ENCODE measurements at regions not wholly inside any gene's neighbourhood (a gene's known extent, or its start where the extent isn't known, plus 50 kb on each side); places are given as distances from the start of the nearest gene placed in this dataset.

- TF ChIP-seq, protein P1, sequence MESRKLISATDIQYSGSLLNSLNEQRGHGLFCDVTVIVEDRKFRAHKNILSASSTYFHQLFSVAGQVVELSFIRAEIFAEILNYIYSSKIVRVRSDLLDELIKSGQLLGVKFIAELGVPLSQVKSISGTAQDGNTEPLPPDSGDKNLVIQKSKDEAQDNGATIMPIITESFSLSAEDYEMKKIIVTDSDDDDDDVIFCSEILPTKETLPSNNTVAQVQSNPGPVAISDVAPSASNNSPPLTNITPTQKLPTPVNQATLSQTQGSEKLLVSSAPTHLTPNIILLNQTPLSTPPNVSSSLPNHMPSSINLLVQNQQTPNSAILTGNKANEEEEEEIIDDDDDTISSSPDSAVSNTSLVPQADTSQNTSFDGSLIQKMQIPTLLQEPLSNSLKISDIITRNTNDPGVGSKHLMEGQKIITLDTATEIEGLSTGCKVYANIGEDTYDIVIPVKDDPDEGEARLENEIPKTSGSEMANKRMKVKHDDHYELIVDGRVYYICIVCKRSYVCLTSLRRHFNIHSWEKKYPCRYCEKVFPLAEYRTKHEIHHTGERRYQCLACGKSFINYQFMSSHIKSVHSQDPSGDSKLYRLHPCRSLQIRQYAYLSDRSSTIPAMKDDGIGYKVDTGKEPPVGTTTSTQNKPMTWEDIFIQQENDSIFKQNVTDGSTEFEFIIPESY (IDR thresholded peaks at IDR 0.05; ENCODE audit: borderline replicate concordance, low read depth) = no peak
- TF ChIP-seq USF2 (IDR thresholded peaks at IDR 0.05; ENCODE audit: borderline replicate concordance, low read depth, low read length) = no peak
- no peak for TF ChIP-seq GABPA (IDR thresholded peaks at IDR 0.05; ENCODE audit: low read depth)
These were observed 670.1 kb upstream of the LCORL start (continued) for GRCh38 chr4:18691431-18692200.

GRCh38 chr4:18690291-18690955 lies 668.9 kb upstream of the LCORL start:
- Histone ChIP-seq H4K20me1 (ENCODE audit: insufficient read depth) (no peaks in the 10 kb centered on the region), H3F3A (replicated peaks; ENCODE audit: insufficient read depth) (no peaks in the 10 kb centered on the region), H3K4me1 (ENCODE audit: control insufficient read depth in 1 of 2, insufficient read depth in 2 of 2, low read depth in 1 of 2, low read length in 1 of 2) (no peaks in the 10 kb centered on the region; a peak in 2 of 4 replicates), H2AFZ (ENCODE audit: low read depth) (no peak overlapping the region), H3K9ac (no peak overlapping the region), H3K4me2 (no peak overlapping the region), H3K4me3 (ENCODE audit: low read depth in 2 of 2, low read length in 1 of 2) (no peak overlapping the region), H3K36me3 (replicated peaks in 1 of 2; ENCODE audit: control insufficient read depth in 1 of 2, insufficient read depth in 2 of 2, low read length in 1 of 2) (no peaks in the 10 kb centered on the region), H3K27ac (ENCODE audit: low read depth in 2 of 2, low read length in 1 of 2) (no peak overlapping the region), H3K79me2 (ENCODE audit: insufficient read depth) (no peaks in the 10 kb centered on the region), H3K9me2 (no peaks in the 10 kb centered on the region), H3K27me3 (ENCODE audit: insufficient read depth) (no peaks in the 10 kb centered on the region), H3K9me3 (no peaks in the 10 kb centered on the region)
- ChIA-PET POLR2A (no interaction called here), CTCF (interaction anchor here (2.7 kb wide), 1 partner anchor 15 kb away, joined by 10 read pairs; no protein-coding TSS in a partner anchor)
- WGBS (ENCODE audit: low lambda C conversion rate) = 52% methylated on average over 2 of the region's 2 CpGs
- no peak for DNase-seq
- TF ChIP-seq GABPA (IDR thresholded peaks at IDR 0.05; ENCODE audit: low read depth) (no peak), TEAD4 (IDR thresholded peaks at IDR 0.05; ENCODE audit: borderline replicate concordance, insufficient read depth) (no peak), RCOR1 (IDR thresholded peaks at IDR 0.05; ENCODE audit: low read length) (no peak), MXI1 (IDR thresholded peaks at IDR 0.05; ENCODE audit: low read depth, low read length) (no peak), PBX3 (IDR thresholded peaks at IDR 0.05) (no peak), NFIC (IDR thresholded peaks at IDR 0.05; ENCODE audit: borderline replicate concordance) (no peak), GATA2 (CRISPR knock-in tag; IDR thresholded peaks at IDR 0.05) (no peak), RFX5 (IDR thresholded peaks at IDR 0.05; ENCODE audit: low read length) (no peak), SMC3 (IDR thresholded peaks at IDR 0.05; ENCODE audit: low read depth, low read length) (no peak), FOXM1 (IDR thresholded peaks at IDR 0.05; ENCODE audit: low read depth) (no peak), NRF1 (IDR thresholded peaks at IDR 0.05; ENCODE audit: low read depth, low read length) (no peak)
- TF ChIP-seq, protein P1 (IDR thresholded peaks at IDR 0.05; ENCODE audit: borderline replicate concordance, low read depth) = no peak

All from SK-N-SH (cell line).